HL-60 (cell line): ENCODE measurements at regions not wholly inside any gene's neighbourhood (a gene's known extent, or its start where the extent isn't known, plus 50 kb on each side); places are given as distances from the start of the nearest gene placed in this dataset.

ENCODE experiments used
- CTCF ChIP-seq: IDR thresholded peaks from one replicate; pipeline ENCODE4 v1.5.1; 2011; ENCODE audit warnings: low read length, control low read depth, inconsistent platforms; ENCODE audit not compliant: insufficient read depth
- POLR2AphosphoS5 ChIP-seq: IDR thresholded peaks from 2 replicates; pipeline ENCODE4 v1.6.1; 2012; ENCODE audit warnings: low read depth

- no peak for TF ChIP-seq CTCF
- no peak for TF ChIP-seq POLR2AphosphoS5
Observed at GRCh38 chr10:47146572-47146971, 153.4 kb upstream of the GDF10 start.
